22Rv1 (cell line): ENCODE measurements at regions not wholly inside any gene's neighbourhood (a gene's known extent, or its start where the extent isn't known, plus 50 kb on each side); places are given as distances from the start of the nearest gene placed in this dataset.

Experiments used
- H3K27ac ChIP-seq: fragments of 450-650 bp; 2 replicates; pipeline ENCODE4 v1.5.1; 2017
- ZFX ChIP-seq: fragments of 450-650 bp; IDR thresholded peaks from 2 replicates; pipeline ENCODE4 v1.6.1; 2017; ENCODE audit warnings: antibody characterized with exemption, borderline replicate concordance
- TF ChIP-seq, protein P1 (sequence below): fragments of 450-650 bp; IDR thresholded peaks from 2 replicates; pipeline ENCODE4 v1.5.1; 2017; ENCODE audit warnings: mild to moderate bottlenecking

DNA sequence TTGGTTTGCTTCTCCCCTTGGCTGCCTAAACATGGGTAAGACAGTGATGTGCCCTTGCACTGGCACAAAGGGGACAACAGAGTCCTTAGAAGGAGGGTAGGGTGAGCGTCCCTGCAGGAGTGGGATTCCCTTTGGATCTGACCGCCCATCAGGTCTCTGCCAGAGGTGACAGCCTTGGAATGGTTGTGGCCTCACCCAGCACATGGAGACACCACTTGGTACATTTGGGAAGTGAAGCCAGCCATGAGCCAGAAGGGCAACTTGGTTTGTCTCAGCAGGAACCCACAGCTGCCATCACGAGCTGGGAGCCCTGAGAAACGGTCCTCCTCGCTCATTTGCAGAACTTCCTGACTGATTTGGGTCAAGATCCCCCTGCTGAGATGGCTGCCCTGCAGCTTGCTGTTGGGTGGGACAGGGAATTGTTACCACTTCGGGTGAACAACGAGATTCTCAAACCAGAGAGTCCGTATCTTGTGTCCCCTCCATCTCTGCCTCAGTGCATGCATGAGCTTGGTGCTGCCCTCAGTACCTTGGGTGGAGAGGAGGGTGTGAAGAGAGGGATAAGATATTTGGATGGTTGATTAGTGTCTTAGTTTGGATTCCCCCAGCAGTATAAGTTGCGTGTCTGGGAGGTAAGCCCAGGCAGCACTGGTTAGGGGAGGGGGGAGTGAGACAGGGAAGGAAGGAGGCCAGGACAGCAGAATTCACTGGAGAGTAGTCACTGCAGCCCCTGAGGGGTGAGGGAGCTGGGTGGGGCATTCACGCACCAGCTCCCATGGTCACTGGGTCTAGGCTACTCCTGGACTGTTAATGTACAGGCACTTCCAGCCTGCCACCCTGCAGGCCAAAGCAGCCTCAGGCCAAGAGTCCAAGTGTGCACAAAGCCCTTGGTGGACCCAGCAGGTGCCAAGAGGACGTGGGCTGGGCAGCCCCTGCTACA, 168.8 kb upstream of the TOPAZ1 start:
- H3K27ac ChIP-seq = no peak overlapping the region
- TF ChIP-seq, protein P1, sequence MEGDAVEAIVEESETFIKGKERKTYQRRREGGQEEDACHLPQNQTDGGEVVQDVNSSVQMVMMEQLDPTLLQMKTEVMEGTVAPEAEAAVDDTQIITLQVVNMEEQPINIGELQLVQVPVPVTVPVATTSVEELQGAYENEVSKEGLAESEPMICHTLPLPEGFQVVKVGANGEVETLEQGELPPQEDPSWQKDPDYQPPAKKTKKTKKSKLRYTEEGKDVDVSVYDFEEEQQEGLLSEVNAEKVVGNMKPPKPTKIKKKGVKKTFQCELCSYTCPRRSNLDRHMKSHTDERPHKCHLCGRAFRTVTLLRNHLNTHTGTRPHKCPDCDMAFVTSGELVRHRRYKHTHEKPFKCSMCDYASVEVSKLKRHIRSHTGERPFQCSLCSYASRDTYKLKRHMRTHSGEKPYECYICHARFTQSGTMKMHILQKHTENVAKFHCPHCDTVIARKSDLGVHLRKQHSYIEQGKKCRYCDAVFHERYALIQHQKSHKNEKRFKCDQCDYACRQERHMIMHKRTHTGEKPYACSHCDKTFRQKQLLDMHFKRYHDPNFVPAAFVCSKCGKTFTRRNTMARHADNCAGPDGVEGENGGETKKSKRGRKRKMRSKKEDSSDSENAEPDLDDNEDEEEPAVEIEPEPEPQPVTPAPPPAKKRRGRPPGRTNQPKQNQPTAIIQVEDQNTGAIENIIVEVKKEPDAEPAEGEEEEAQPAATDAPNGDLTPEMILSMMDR = no peak

DNA sequence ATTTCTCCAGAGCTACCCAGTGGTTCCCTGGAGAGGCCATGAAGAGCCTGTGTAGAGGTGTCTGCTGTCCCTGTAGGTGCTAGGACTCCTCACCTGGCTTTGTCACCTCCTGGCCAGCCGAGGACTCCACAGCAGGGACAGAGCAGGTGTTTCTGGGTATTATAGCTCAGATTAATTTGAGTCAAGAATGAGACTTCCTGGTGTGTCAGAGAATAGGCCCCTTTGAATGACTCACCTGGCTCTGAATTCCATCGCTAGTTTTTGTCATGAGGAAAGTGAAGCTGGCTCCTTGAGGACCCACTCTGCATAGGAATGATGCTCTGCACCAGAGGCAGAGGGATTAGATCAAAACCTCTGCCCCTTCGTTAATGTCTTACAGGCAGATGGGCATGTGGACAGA, 167.5 kb upstream of the TOPAZ1 start:
- TF ChIP-seq, protein P1 = no peak
- TF ChIP-seq ZFX = no peak
- no peak overlapping the region for H3K27ac ChIP-seq

DNA sequence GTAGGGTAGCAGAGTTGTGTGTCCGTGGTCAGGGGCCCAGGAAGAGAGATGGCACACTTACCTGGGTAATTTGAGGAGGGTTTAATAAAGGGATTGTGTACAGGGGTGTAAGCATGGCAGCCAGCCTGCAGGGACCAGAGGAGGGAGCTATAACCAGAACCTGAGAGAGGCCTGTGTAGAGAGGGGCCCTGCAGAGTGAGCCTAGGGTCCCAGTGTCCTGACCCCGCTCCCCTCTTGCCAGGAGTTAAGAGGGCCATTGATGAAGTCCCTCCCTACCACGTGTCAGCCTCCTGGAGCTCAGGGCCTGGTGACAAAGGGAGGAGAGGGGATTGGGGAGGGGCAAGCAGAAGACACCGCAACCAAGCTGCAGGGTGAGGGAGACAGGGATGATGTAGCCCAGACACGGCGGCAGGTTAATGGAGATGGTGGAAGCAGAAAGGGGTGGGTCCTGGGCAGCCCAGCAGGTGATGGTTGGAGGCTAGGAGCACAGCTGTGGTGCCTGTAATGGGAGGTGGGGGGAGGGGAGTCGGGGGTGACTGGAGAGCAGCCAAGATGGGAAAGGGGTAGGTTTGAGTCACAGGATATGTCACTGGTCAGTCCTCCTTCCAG, 165.4 kb upstream of the TOPAZ1 start:
- no peak overlapping the region for H3K27ac ChIP-seq
- TF ChIP-seq, protein P1 = no peak
- no peak for TF ChIP-seq ZFX

GRCh38 chr3:44077267-44077666, 164.4 kb upstream of the TOPAZ1 start:
- no peak overlapping the region for H3K27ac ChIP-seq
- no peak for TF ChIP-seq ZFX
- TF ChIP-seq, protein P1 = peak; percentile 12; the same call in 1 of the 2 replicates

DNA sequence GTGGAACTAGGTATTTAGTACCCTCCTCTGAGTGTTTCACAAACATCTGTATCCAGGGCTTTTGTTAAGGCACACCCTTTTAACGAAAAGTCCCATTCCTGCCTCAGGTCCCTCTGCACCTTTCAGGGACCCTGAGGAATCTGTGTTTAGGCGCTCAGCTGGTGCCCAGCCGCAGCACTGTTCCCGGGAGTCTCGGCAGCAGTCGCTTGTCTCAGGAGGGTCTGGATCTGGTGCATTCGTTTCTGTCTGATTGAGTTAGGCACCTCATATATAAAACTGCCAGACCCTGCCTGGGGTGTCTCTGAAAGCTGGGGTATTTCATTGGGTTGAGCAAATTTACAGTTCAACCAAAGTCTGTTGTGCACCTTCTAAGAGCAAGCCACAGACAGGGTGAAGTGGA, 162.8 kb upstream of the TOPAZ1 start:
- H3K27ac ChIP-seq = no peak overlapping the region
- TF ChIP-seq ZFX = no peak
- TF ChIP-seq, protein P1 = no peak

DNA sequence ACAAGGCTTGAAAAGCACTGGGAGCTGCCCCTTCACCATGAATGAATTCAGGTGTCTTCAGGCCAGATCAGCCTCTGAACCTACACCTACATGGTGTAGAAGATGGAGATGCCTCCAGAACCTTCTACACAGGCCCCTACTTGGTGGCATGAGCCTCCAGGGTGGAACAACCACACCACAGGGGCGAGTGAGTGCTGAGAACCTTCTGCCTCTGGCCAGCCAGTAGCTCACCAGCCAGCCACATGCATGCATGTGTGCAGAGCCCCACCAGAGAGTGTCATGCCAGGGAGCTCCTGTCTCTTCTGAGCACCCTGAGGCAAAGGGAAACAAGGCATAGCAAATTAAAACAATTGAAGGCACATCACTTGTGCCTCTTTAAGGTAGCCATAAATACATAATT, 161.8 kb upstream of the TOPAZ1 start:
- no peak for TF ChIP-seq ZFX
- TF ChIP-seq, protein P1 = no peak
- no peak overlapping the region for H3K27ac ChIP-seq
